GM21381 (cell line): ENCODE measurements at regions not wholly inside any gene's neighbourhood (a gene's known extent, or its start where the extent isn't known, plus 50 kb on each side); places are given as distances from the start of the nearest gene placed in this dataset.
A peak's percentile ranks its signal among the peaks of the same experiment; 100 is the strongest.
"Not testable (repeated sequence)": the region's sequence is repeated elsewhere in the genome, so short reads cannot be mapped to it uniquely, and the experiment has no call there.

Experiments used
- ATAC-seq: cut with Tn5 transposase; IDR thresholded peaks from one replicate; pipeline ENCODE4 v1.9.1; 2021; ENCODE audit warnings: mild to moderate bottlenecking, moderate library complexity; ENCODE audit not compliant: unreplicated experiment

DNA sequence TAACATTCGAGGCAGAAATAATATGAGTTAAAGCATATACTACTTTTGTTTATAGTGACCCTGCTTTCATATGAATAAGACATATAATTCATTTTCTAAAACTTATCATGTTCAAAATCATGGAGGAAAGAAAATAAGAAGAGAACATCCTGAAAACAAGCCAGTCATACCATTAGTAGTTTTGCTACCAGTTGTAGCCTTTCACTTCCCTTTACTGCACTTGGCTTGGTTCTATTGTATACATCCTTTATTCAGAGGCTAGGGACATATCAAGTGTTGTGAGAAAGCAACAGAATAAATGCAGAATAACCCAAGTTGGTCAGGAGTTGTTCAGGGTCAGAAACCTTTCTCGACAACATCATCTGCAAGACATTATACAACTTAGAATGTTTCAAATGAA is 598.7 kb downstream of the SOX5 start:
- peak; percentile 84 for ATAC-seq

GRCh38 chr12:23352670-23353069 is 596.8 kb downstream of the SOX5 start:
- no peak for ATAC-seq

- ATAC-seq: no peak
Measured at GRCh38 chr12:23354800-23355199, 594.7 kb downstream of the SOX5 start.

DNA sequence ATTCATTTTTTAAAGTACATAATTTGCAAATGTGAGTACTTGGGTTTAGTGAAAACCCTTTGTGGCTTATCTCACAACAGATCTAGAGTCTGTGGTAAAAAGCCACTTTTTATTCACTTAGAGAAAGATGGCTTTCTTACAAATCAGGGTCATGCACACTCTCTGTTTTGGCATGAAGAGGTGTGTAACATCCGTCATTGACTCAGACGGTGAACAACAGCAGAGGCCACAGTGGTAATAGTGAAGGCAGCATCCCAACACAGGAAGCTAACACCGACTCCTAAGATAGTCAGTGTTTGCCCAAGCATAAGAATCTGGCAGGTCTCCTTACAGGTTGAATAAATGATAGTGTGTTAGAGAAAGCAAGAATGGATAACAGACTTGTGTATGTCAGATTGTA is 593.0 kb downstream of the SOX5 start:
- ATAC-seq: no peak

- no peak for ATAC-seq
Measured at GRCh38 chr12:23356927-23357708, 592.4 kb downstream of the SOX5 start.

GRCh38 chr12:23359975-23360701 is 589.3 kb downstream of the SOX5 start:
- no peak for ATAC-seq

DNA sequence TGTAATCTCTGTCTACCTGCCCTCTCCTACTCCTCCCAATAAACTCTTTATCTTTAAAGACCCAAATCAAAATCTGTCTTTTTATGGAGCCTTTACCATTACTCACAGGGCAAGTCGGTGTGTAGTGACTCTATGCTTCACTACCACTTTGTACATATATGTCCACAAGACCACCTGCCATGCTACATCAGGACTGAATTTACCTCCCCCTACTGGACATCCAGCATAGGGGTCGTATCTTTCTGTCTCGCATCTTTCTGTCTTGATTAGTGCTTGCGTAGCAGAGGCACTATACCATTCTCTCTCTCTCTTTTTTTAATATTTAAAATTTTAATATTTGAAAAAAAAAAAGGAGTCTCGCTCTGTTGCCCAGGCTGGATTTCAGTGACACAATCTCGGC is 587.5 kb downstream of the SOX5 start:
- ATAC-seq: no peak

DNA sequence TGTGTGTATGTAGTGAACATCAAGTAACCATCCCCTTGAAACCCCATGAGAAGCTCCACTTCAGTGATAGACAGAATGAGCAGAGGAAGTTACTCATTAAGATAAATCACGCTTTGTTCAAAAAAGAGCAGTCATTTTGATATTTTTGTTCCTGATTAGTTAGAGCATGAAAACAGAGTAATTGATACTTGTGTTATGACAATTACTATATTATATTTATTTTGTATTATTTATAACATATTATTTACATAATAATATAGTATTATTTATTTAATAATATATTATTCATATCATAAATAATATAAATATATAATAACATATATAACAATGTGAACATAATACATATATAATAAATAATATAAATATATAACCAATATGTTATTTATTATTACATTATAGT is 580.9 kb downstream of the SOX5 start:
- no peak for ATAC-seq

GRCh38 chr12:23375621-23376020 is 573.8 kb downstream of the SOX5 start:
- no peak for ATAC-seq

- no peak for ATAC-seq
Measured at GRCh38 chr12:23376238-23376637, 573.2 kb downstream of the SOX5 start.

DNA sequence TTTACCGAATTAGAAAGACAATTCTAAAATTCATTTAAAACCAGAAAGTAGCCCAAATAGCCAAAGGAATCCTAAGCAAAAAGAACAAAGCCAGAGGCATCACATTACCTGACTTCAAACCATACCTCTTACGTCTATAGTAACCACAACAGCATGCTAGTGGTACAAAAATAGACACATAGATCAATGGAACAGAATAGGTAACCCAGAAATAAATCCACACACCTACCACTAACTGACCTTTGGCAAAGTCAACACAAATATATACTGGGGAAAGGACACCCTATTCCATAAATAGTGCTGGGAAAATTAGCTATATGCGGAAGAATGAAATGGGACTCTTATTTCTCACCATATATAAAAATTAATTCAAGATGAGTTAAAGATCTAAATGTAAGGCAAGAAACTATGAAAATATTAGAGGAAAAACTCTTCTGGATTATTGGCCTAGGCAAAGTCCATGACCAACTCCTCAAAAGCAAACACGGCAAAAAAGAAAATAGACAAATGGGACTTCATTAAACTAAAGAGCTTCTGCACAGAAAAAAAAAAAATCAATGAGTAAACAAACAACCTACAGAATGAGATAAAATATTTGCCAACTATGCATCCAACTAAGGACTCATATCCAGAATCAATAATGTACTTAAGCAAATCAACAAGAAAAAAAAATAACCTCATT is 568.9 kb downstream of the SOX5 start:
- no peak for ATAC-seq

- ATAC-seq: not testable (repeated sequence)
Measured at GRCh38 chr12:23388898-23389297, 560.6 kb downstream of the SOX5 start.

- not testable (repeated sequence) for ATAC-seq
Measured at GRCh38 chr12:23389315-23389714, 560.2 kb downstream of the SOX5 start.

- no peak for ATAC-seq
Measured at GRCh38 chr12:23399402-23399933, 550.0 kb downstream of the SOX5 start.

DNA sequence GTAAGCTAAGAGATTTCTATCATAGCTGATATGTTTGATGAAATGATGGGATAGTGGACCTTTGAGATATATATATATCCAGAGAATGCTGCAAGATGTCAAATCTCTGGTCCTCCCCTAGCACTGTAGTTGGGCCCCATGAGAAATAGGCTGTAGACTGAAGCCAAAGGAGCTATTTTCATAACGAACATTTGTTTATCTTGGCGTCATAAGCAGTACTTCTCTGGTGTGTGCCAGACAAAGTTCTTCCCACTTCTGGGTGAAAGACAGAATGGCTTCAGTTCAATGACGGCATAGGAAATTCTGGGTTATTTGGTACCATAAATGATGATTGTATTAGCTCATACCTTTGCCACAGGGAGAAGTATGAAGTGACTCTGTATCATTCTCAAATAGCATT is 534.3 kb downstream of the SOX5 start:
- ATAC-seq: no peak

- no peak for ATAC-seq
Measured at GRCh38 chr12:23421556-23421955, 527.9 kb downstream of the SOX5 start.

DNA sequence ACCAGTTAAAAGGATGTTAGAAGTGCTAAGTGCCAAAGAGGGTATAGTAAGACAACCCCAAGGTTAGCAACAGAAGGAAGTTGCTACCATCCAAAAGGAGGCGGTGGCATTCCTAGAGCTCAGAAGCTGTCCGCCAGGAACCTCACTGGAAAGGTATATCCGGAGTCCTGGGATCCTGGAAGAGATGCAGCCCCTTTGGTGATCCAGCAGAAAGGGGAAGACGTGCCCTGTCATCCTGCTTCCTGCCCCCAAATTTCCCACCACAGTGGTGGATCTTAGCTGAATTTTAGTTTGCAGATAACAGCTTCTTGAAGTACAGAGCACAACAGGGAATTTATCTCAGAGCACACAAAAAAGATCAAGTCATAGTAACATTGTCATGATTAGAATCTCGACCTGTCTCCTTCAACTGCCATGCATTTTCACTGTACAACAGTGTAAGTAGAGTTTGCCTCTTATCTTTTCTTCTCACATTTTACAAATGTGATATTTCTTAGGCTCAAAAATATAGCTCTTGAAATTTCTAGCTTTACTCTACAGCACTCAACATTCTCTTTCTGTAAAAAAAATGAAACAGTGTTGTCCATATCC is 526.3 kb downstream of the SOX5 start:
- no peak for ATAC-seq

DNA sequence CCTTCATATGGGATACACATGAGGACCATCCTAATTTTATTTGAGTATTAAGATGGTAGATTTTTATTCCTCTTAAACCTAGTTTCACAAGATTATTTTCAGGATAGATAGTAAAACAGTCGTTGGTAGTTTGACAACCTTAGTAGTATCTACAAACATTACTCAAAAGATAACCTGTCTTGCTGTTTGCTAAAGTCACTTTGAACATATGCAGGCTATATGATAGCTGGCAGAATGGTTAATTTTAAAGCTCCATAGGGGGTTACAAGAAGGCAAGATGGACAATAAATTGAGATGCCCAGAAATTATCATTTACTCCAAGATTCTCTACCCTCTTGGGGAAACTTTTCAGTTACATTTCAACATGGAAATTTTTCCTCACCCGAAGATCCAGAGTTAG is 525.7 kb downstream of the SOX5 start:
- ATAC-seq: no peak

GRCh38 chr12:23424685-23425084 is 524.8 kb downstream of the SOX5 start:
- no peak for ATAC-seq

DNA sequence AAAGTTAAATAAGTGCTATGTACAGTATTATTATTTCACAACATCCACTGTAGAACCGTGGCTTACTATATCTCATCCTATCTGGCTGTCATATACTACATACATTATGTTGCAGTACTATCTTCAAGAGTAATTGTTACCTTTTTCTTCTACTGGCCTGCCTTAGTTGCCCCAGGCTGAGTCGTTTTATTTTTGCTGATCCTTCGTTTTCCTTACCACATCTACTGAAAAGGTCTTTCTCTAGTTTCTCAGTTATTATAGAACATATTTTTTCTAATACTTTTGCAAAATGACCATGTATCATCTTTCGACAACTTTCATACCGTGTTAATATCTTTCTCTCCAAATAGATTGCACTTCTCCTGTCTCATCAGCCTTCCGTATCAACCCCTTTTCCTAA is 523.1 kb downstream of the SOX5 start:
- ATAC-seq: no peak

DNA sequence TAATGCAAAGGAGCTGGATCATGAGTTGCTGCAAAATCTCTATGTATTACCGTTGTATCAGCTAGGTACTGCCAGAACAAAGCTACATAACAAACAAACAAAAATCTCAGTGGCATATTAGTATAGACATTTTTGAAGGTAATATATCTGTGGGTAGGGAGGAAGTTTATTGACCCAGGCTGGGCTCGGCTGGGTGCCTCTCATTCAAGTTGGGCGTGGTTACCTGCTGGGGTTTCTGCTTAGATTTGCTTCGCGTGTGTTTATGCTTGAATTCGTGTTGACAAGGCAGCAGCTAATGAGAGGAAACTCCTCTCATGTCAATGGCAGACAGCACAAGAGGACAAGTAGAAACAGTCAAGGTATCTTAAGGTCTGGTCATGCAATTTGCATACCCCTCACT is 520.7 kb downstream of the SOX5 start:
- no peak for ATAC-seq
